Activated CD8-positive, alpha-beta T cell treated with anti-CD3 and anti-CD28 coated beads for 36 hours (primary cell): ENCODE measurements at regions not wholly inside any gene's neighbourhood (a gene's known extent, or its start where the extent isn't known, plus 50 kb on each side); places are given as distances from the start of the nearest gene placed in this dataset.

ENCODE experiments used
- ATAC-seq: fragments of 200-7000 bp; cut with Tn5 transposase; one replicate; pipeline ENCODE4 v1.10.0; 2021; ENCODE audit warnings: mild to moderate bottlenecking, moderate library complexity
- CTCF ChIA-PET: fragments of 350-600 bp; sonication (Branson Sonifier 250); formaldehyde crosslinking; loops from one replicate; lab custom pipeline; 2021; ENCODE audit warnings: antibody characterized with exemption; lab: Charles Lee
- POLR2A ChIA-PET: fragments of 350-600 bp; sonication (Branson Sonifier 250); formaldehyde crosslinking; loops from one replicate; lab custom pipeline; 2021; ENCODE audit warnings: antibody characterized with exemption; lab: Charles Lee
- DNase-seq: peaks from one replicate; pipeline ENCODE4 v3.0.0-alpha.2; 2020
- H3K27ac Mint-ChIP-seq: one replicate; pipeline ENCODE4 v1.8.0; 2021; ENCODE audit warnings: mild to moderate bottlenecking, mixed read lengths
- H3K27me3 Mint-ChIP-seq: one replicate; pipeline ENCODE4 v1.8.0; 2021; ENCODE audit warnings: mixed read lengths
- H3K36me3 Mint-ChIP-seq: one replicate; pipeline ENCODE4 v1.8.0; 2021; ENCODE audit warnings: low read depth, mixed read lengths
- H3K4me1 Mint-ChIP-seq: one replicate; pipeline ENCODE4 v1.8.0; 2021; ENCODE audit warnings: low read depth, mixed read lengths
- H3K4me3 Mint-ChIP-seq: one replicate; pipeline ENCODE4 v1.8.0; 2021; ENCODE audit warnings: mild to moderate bottlenecking, moderate library complexity, mixed read lengths
- H3K9me3 Mint-ChIP-seq: one replicate; pipeline ENCODE4 v1.8.0; 2021; ENCODE audit warnings: mixed read lengths
- intact Hi-C: fragments of 100-400 bp; cut with micrococcal nuclease; formaldehyde crosslinking; loops from one replicate; pipeline ENCODE4 v1.10.0; 2022
- TF ChIP-seq, protein P1 (sequence below): fragments of 200-600 bp; IDR thresholded peaks from one replicate; pipeline ENCODE4 v1.8.0; 2022; ENCODE audit warnings: antibody characterized with exemption, mild to moderate bottlenecking

- no peak for DNase-seq
- POLR2A ChIA-PET: no interaction called here
- TF ChIP-seq, protein P1, sequence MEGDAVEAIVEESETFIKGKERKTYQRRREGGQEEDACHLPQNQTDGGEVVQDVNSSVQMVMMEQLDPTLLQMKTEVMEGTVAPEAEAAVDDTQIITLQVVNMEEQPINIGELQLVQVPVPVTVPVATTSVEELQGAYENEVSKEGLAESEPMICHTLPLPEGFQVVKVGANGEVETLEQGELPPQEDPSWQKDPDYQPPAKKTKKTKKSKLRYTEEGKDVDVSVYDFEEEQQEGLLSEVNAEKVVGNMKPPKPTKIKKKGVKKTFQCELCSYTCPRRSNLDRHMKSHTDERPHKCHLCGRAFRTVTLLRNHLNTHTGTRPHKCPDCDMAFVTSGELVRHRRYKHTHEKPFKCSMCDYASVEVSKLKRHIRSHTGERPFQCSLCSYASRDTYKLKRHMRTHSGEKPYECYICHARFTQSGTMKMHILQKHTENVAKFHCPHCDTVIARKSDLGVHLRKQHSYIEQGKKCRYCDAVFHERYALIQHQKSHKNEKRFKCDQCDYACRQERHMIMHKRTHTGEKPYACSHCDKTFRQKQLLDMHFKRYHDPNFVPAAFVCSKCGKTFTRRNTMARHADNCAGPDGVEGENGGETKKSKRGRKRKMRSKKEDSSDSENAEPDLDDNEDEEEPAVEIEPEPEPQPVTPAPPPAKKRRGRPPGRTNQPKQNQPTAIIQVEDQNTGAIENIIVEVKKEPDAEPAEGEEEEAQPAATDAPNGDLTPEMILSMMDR: no peak
- H3K36me3 Mint-ChIP-seq: no peaks in the 10 kb centered on the region
- no peaks in the 10 kb centered on the region for H3K27me3 Mint-ChIP-seq
- intact Hi-C loops: no loop called here
- H3K4me3 Mint-ChIP-seq: no peak overlapping the region
- ATAC-seq: no peak
- H3K27ac Mint-ChIP-seq: no peak overlapping the region
- peaks cover 2% of the 10 kb centered on the region for H3K9me3 Mint-ChIP-seq
- CTCF ChIA-PET: no interaction called here
- no peaks in the 10 kb centered on the region for H3K4me1 Mint-ChIP-seq
These were observed 141.7 kb upstream of the ACVR2A start for GRCh38 chr2:147703171-147703570.

DNA sequence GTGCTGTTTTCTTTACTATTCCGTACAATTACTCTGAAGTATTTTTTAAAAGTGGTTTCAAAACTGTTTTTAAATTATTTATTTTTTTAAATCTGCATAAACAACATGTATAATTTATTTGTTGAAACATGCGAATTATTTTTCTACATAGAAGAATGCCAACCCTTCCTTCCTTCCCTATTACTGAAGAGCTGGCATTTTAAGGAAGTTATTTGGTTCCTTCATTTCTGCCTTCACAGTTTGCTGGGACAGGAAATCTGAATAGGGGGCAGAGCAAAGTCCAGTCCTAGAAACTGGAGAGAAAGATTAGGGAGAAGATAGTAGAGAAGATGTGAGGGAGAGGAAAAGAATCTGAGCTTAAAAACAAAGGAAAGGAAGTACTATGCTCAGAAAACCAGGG is 146.7 kb upstream of the ACVR2A start:
- TF ChIP-seq, protein P1: no peak
- Mint-ChIP-seq H3K27ac (no peak overlapping the region), H3K36me3 (no peaks in the 10 kb centered on the region), H3K9me3 (peaks cover 2% of the 10 kb centered on the region), H3K4me3 (no peak overlapping the region), H3K27me3 (no peaks in the 10 kb centered on the region), H3K4me1 (no peaks in the 10 kb centered on the region)
- ChIA-PET CTCF (no interaction called here), POLR2A (no interaction called here)
- intact Hi-C loops: no loop called here
- DNase-seq: no peak
- ATAC-seq: no peak

GRCh38 chr2:147696426-147696825 is 148.4 kb upstream of the ACVR2A start:
- POLR2A ChIA-PET: no interaction called here
- Mint-ChIP-seq H3K4me3 (no peak overlapping the region), H3K4me1 (no peaks in the 10 kb centered on the region), H3K36me3 (no peaks in the 10 kb centered on the region), H3K27me3 (no peaks in the 10 kb centered on the region), H3K9me3 (peaks cover under 1% of the 10 kb centered on the region), H3K27ac (no peak overlapping the region)
- ATAC-seq: no peak
- intact Hi-C loops: no loop called here
- no peak for DNase-seq
- CTCF ChIA-PET: no interaction called here
- TF ChIP-seq, protein P1: no peak

DNA sequence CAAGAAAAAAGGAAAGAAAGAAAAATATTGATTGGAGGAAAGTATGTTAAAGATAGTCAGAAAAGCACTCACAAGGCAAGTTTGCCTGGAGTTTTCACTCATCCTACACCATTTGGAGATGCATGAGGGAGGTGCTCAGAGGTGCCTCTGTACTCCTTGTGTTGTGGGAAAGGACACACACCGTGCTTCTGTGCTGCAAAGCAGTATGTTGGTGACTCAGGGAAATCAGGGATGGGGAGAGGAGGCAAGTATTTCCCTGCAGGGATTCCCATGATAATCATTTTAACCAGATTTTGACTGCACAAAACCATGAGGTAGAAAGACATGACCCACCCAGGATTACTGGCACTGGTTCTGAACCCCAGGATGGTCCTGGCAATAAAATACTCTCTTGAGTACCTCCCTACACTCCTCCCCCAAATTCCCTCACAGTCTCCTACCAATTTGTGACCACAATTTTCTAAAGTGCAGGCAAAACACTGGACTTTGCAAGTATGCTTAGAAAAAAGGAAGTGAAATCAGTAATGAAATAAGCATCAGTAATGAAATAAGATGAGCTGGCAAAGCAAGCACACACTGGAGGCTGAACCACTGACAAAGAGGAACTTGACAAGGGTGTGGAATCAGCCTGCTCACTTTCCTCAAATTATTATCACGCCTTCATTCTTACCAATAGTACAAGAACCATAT is 155.5 kb upstream of the ACVR2A start:
- Mint-ChIP-seq H3K27ac (no peak overlapping the region), H3K9me3 (no peaks in the 10 kb centered on the region), H3K36me3 (no peaks in the 10 kb centered on the region), H3K4me3 (no peak overlapping the region), H3K27me3 (no peaks in the 10 kb centered on the region), H3K4me1 (no peaks in the 10 kb centered on the region)
- intact Hi-C loops: no loop called here
- ATAC-seq (no peak), DNase-seq (no peak)
- ChIA-PET CTCF (no interaction called here), POLR2A (no interaction called here)
- TF ChIP-seq, protein P1: no peak

- no peaks in the 10 kb centered on the region for H3K4me1 Mint-ChIP-seq
- no peak for ATAC-seq
- TF ChIP-seq, protein P1: no peak
- no peaks in the 10 kb centered on the region for H3K27me3 Mint-ChIP-seq
- no peaks in the 10 kb centered on the region for H3K36me3 Mint-ChIP-seq
- H3K27ac Mint-ChIP-seq: no peak overlapping the region
- no peaks in the 10 kb centered on the region for H3K9me3 Mint-ChIP-seq
- intact Hi-C loops: no loop called here
- no peak overlapping the region for H3K4me3 Mint-ChIP-seq
- DNase-seq: no peak
- CTCF ChIA-PET: no interaction called here
- POLR2A ChIA-PET: no interaction called here
These were observed 156.6 kb upstream of the ACVR2A start for GRCh38 chr2:147688242-147688641.
